GM12892 (cell line): ENCODE measurements at regions not wholly inside any gene's neighbourhood (a gene's known extent, or its start where the extent isn't known, plus 50 kb on each side); places are given as distances from the start of the nearest gene placed in this dataset.

ENCODE experiments used
- POLR2A ChIP-seq: IDR thresholded peaks from 2 replicates; pipeline ENCODE4 v1.6.1; 2011; ENCODE audit warnings: low read depth, low read length, control low read depth
- POLR2AphosphoS5 ChIP-seq: IDR thresholded peaks from 2 replicates; pipeline ENCODE4 v1.6.1; 2011; ENCODE audit warnings: low read depth, low read length, control low read depth

DNA sequence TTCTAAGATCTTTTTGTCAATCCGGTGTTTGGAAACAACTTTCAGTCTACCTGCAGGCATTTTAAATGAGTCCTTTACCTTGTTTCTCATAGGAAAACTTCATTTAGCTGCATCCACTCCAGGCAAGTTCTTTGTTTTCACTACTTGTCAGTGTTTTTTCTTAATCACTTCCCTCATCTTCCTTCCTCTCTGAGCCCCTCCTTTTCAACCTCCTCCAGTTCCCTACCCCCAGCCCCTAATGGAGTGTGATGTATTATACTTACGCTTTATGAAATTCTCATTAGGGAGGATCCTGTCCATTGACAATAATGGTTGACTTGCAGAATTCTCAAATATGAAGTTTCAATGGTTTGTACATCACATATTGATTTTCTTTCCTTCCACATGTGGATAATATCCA, 62.5 kb upstream of the BACH1 start:
- TF ChIP-seq POLR2A: no peak
- TF ChIP-seq POLR2AphosphoS5: no peak
